GM04504 (cell line): ENCODE measurements at regions not wholly inside any gene's neighbourhood (a gene's known extent, or its start where the extent isn't known, plus 50 kb on each side); places are given as distances from the start of the nearest gene placed in this dataset.
"Not testable (repeated sequence)": the region's sequence is repeated elsewhere in the genome, so short reads cannot be mapped to it uniquely, and the experiment has no call there.

Experiments used
- DNase-seq: peaks from one replicate; pipeline ENCODE4 v3.0.0-alpha.2; 2012; ENCODE audit warnings: low read depth

DNA sequence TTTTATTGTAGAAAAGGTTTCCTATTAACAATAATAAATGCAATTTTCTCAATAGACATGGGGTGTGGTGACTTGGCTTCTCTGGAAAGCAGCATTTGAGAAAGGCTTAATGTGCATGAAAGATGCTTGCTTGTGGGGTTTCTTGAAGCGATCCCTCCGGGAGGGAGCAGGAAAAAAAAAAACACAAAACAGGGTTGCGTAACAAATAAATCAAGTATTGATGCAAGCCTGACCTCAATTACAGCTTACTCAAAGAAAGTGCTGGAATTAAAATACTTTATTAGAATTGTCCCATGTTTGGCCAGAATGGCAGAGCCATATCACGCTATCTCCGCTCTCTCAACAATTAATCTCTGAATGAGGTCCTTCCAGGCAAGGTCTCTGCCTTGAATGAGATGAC, 1612.5 kb downstream of the REEP3 start:
- DNase-seq = no peak

DNA sequence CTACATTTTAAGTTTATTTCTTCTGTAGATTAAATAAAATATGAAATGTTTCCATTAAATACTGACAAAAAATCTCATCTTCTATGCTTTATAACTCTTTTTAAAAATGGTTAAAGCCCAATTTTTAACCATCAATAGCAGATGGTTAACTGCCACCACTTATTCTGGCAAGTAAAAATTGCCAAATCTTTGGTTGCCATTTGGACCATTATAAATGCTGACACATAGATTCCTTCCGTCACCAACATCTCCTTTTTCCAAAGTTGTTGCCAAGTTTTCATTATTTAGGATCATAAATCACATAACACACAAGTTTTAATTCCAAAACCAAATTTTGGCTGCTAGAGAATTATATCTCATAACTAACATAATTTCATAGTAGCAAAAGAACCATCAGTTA, 1614.3 kb downstream of the REEP3 start:
- DNase-seq = no peak

DNA sequence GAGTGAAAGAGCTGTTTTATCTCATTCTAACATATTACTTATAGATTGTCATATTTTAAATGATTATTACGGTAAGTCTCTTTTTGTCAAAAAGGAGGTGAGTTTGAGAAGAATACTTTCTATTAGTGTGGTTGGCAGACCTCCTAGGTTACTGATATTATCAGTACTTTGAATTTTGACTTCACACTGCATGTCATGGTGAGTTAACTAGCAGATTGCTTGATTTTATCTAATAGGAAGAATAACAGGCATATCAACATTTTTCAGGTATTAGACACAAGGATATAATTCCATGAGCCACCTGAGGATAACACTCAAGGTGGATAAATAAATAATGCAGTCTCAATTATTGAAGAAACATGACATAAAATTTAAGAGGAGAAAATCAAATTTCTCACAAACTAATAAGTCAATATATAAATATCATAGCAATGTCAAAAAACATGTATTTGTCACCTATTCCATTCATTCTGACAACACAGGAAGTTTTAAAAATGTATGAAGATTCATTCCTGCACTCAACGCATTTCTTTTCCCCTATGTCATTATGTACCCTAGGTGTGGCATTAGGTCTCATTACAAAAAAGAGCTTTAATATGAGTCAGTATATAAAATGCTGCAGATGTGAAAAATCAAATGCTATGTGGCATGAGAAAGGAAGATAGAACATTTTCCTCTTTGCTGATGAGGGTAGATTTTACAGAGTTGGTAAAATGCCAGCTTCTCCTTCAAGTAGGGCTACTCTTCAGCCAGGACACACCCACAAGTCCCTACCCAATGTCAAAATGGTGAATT, 1621.6 kb downstream of the REEP3 start:
- DNase-seq = no peak

DNA sequence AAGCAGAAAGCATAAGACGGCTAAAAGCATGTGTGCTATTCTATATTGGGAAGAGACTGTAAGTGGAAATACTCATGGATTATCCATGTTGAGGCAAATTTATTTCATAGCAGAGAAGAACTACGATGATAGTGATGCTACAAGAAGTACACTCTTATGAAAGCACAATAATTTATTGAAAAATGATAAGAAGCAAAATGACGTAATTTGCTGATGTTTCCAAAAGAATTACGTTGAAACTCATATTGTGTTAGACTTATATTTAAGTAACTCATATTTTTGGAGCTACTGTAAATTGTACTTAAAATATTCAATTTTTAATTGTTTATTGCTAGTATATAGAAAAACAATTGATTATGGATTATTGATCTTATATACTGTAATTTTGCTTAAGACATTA, 1622.5 kb downstream of the REEP3 start:
- DNase-seq = no peak

GRCh38 chr10:65149878-65150277, 1628.7 kb downstream of the REEP3 start:
- DNase-seq = no peak

DNA sequence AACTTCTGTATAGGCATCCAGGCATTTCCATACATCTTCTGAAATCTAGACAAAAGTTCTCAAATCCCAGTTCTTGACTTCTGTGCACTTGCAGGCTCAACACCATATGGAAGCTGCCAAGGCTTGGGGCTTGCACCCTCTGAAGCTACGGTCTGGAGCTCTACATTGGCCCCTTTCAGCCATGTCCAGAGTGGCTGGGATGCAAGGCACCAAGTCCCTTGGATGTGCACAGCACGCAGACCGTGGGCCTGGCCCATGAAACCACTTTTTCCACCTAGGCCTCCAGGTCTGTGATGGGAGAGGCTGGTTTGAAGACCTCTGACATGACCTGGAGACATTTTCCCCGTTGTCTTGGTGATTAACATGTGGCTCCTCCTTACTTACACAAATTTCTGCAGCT, 1645.1 kb downstream of the REEP3 start:
- no peak for DNase-seq

GRCh38 chr10:65172249-65172648, 1651.0 kb downstream of the REEP3 start:
- no peak for DNase-seq

GRCh38 chr10:65176994-65177393, 1655.8 kb downstream of the REEP3 start:
- no peak for DNase-seq

DNA sequence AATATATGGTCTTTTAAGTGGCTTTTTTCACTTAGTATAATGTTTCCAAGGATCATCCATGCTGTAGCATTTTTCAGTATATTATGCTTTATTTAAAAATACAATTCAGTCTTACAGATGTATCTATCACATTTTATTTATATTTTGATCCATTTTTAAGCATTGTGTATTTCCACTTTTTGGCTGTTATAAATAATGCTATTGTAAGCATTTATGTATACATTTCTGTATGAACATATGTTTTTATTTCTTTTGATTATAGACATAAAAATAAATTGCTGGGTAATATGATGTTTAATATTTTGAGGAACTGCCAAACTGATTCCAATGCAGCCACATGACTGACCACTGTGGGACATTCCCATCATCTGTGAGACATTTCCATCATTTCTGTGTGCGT, 1662.0 kb downstream of the REEP3 start:
- no peak for DNase-seq

GRCh38 chr10:65186668-65187067, 1665.5 kb downstream of the REEP3 start:
- not testable (repeated sequence) for DNase-seq

- peak; percentile 9 for DNase-seq
These were observed 1672.9 kb downstream of the REEP3 start for GRCh38 chr10:65194126-65194525.

- DNase-seq = no peak
These were observed 1673.4 kb downstream of the REEP3 start for GRCh38 chr10:65194555-65194954.

- DNase-seq = no peak
These were observed 1674.9 kb downstream of the REEP3 start for GRCh38 chr10:65196111-65196510.

DNA sequence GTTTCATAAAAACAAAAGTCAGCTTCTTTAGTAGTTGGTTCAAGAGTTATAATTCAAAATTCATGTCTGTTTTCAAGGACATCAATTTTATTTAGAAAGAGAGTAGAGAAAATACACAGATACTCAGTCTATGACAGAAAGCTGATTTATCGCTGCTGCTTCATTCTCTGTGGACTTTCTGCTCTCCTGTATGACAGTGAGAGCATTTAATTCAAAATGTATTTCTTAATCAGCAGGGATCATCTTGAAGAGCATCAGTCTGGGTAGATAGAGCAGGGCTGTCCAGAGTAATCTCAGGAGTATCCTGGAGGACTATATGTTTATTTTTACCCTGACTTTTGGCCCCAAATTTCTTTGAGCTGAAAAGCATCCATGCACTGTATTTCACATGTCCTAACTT, 1676.7 kb downstream of the REEP3 start:
- no peak for DNase-seq

- no peak for DNase-seq
These were observed 1680.3 kb downstream of the REEP3 start for GRCh38 chr10:65201491-65201890.

DNA sequence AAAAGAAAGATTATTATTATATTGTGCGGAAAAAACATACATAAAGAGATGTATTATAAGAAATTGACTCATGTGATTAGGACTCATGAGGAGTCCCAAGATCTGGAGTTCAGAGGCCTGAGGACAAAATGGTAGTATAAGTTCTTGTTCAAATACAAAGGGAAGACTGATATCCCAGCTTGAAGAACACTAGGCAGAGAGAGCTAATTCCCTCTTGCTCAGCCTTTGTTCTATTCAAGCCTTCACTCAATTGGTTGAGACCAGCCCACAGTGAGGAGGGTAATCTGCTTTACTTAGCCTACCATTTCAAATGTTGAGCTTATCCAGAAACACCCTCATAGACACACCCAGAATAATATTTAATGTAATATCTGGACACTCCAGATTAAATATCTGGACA, 1683.8 kb downstream of the REEP3 start:
- DNase-seq = no peak

DNA sequence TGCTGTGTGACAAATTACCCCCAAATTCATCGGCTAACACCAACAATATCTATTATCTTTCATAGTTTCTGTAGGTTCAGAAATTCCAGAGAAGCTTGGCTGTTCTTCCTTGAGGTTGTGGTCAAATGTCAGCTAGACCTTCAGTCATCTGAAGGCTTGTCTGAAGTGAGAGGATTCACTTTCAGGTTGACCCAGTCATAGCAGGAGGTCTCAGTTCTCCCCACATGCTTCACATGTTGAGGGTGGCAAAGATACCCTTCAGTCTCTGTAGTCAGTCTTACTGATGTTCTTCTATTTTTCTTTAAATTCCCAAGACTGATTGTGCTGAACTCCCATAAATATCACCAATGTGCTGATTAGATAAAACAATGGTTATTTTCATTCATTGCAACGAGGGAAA, 1692.0 kb downstream of the REEP3 start:
- DNase-seq = no peak

- no peak for DNase-seq
These were observed 1698.2 kb downstream of the REEP3 start for GRCh38 chr10:65219444-65219843.

DNA sequence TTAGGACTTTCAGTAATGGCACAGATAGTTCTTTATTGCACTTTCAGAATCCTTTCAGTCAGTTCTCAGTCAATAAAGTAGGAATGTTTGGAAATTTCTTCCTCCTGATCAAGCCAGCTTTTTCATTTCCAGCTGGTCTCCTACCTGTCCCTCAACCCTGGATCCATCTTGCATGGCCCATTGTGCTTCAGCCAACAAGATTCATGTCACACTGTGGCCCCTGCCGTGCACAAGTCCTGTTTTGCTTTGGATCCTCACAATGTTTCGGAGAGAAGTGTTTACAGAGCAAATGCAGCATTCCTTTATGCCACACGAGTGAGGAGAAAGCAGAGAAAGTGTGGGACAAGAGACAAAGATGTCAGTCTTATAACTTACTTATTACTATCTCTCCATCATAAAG, 1694.7 kb upstream of the LRRTM3 start:
- DNase-seq = no peak

- peak; percentile 2 for DNase-seq
These were observed 1691.6 kb upstream of the LRRTM3 start for GRCh38 chr10:65234261-65234660.

DNA sequence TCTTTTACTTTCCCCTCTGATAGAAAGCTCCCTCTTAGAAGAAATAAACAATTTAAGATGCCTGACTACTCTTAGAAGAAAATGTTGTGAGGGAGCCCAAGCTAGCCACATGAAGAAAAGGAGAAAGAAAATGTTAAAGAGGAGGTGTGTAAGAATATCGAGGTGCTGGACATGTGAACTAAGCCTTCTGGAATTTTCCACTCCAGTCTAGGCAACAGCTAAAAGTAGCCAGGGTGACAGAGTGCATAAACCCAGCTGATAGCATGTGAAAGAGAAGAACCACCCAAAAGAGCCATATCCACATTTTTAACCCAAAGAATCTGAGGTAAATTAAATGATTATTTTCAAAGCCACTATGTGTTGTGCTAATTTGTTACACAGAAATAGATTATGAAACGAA, 1690.6 kb upstream of the LRRTM3 start:
- no peak for DNase-seq

DNA sequence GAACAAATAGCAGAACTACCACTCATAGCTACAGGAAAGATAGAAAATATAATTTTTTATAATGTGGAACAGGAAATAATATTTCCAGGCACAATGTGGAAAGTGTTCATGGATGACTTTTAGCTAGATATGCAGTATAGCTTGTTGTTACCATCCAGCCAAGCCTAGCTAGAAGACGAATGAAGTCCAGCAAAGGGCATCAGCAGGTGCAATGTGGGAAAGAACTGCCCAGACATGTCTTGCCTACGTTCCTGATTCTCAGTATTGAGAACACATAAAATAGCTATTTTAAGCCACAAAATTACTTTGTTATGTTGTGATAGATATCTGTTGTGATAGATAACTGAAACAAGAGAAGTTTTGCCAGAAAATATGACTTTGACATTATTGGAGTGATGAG, 1690.0 kb upstream of the LRRTM3 start:
- no peak for DNase-seq

- no peak for DNase-seq
These were observed 1660.3 kb upstream of the LRRTM3 start for GRCh38 chr10:65265451-65265954.

DNA sequence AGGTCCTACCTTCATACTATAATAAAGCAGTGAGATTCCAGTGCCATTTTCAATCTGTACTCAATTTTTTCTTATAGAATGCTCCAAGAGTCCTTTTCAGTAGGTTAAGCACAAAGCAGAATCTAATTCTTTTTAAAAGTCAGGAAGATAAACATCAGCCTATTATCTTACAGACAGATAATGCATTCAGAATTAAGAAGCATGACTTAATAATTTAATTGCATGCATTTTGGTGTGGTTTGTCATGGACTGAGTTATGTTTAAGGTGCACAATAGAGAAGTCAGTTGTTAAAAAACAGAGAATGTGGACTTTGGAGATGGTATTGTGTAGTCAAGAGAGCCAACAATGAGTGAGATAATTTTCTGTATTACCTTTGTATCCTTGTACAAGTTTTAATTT, 1656.3 kb upstream of the LRRTM3 start:
- DNase-seq = not testable (repeated sequence)
